Type B pancreatic cell (in vitro differentiated cells): ENCODE measurements at regions not wholly inside any gene's neighbourhood (a gene's known extent, or its start where the extent isn't known, plus 50 kb on each side); places are given as distances from the start of the nearest gene placed in this dataset.

Experiments used
- DNase-seq: peaks from one replicate; pipeline ENCODE4 v3.0.0; 2021; ENCODE audit warnings: mixed read lengths; ENCODE audit not compliant: unreplicated experiment; ENCODE audit errors: extremely low spot score
- H3K27ac Mint-ChIP-seq: 2 replicates; pipeline ENCODE4 v1.8.0; 2021; ENCODE audit warnings: mild to moderate bottlenecking, mixed read lengths
- H3K27me3 Mint-ChIP-seq: 2 replicates; pipeline ENCODE4 v1.8.0; 2021; ENCODE audit warnings: mixed read lengths
- H3K36me3 Mint-ChIP-seq: 2 replicates; pipeline ENCODE4 v1.8.0; 2021; ENCODE audit warnings: mixed read lengths
- H3K4me1 Mint-ChIP-seq: one replicate; pipeline ENCODE4 v1.8.0; 2021; ENCODE audit warnings: mixed read lengths; ENCODE audit not compliant: unreplicated experiment
- H3K4me3 Mint-ChIP-seq: 2 replicates; pipeline ENCODE4 v1.8.0; 2021; ENCODE audit warnings: mild to moderate bottlenecking, mixed read lengths
- H3K9me3 Mint-ChIP-seq: 2 replicates; pipeline ENCODE4 v1.8.0; 2021; ENCODE audit warnings: mixed read lengths
- TF ChIP-seq, protein P1 (sequence below): fragments of 200-600 bp; sonication (generic); conservative IDR thresholded peaks from 2 replicates; pipeline ENCODE4 v1.5.0; 2021; ENCODE audit warnings: antibody characterized with exemption, mild to moderate bottlenecking

DNA sequence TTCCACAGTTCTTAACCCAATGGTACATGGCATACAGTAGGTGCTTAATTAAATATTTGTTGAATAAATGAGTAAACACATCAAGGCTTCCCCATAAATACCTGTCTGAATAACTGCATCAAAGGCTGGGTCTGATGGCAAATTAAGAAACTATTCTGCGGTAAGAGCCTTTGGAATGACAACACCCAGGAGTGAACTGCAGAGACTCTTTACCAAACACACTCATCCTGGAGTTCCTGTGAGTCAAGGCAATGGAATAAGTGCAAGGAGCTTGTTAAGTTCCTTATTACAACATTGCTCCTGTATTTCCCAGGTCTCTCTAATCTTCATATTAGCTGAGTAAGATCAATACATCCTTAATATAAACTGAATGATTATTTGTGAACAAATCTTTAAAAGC lies 119.9 kb upstream of the STT3B start:
- Mint-ChIP-seq H3K4me1 (peaks cover 4% of the 10 kb centered on the region), H3K27ac (no peak overlapping the region), H3K36me3 (no peaks in the 10 kb centered on the region), H3K9me3 (no peaks in the 10 kb centered on the region), H3K4me3 (no peak overlapping the region), H3K27me3 (no peaks in the 10 kb centered on the region)
- TF ChIP-seq, protein P1, sequence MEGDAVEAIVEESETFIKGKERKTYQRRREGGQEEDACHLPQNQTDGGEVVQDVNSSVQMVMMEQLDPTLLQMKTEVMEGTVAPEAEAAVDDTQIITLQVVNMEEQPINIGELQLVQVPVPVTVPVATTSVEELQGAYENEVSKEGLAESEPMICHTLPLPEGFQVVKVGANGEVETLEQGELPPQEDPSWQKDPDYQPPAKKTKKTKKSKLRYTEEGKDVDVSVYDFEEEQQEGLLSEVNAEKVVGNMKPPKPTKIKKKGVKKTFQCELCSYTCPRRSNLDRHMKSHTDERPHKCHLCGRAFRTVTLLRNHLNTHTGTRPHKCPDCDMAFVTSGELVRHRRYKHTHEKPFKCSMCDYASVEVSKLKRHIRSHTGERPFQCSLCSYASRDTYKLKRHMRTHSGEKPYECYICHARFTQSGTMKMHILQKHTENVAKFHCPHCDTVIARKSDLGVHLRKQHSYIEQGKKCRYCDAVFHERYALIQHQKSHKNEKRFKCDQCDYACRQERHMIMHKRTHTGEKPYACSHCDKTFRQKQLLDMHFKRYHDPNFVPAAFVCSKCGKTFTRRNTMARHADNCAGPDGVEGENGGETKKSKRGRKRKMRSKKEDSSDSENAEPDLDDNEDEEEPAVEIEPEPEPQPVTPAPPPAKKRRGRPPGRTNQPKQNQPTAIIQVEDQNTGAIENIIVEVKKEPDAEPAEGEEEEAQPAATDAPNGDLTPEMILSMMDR = no peak
- no peak for DNase-seq

GRCh38 chr3:31413515-31413914 lies 119.2 kb upstream of the STT3B start:
- Mint-ChIP-seq H3K4me1 (peaks cover 4% of the 10 kb centered on the region), H3K27ac (no peak overlapping the region), H3K36me3 (no peaks in the 10 kb centered on the region), H3K9me3 (peaks cover 2% of the 10 kb centered on the region), H3K4me3 (no peak overlapping the region), H3K27me3 (no peaks in the 10 kb centered on the region)
- DNase-seq = no peak
- TF ChIP-seq, protein P1 = no peak

GRCh38 chr3:31416980-31417379 lies 115.7 kb upstream of the STT3B start:
- no peak overlapping the region for H3K27ac Mint-ChIP-seq
- TF ChIP-seq, protein P1 = no peak
- peaks cover 3% of the 10 kb centered on the region for H3K9me3 Mint-ChIP-seq
- H3K36me3 Mint-ChIP-seq = no peaks in the 10 kb centered on the region
- H3K27me3 Mint-ChIP-seq = no peaks in the 10 kb centered on the region
- no peak overlapping the region for H3K4me3 Mint-ChIP-seq
- no peak for DNase-seq
- H3K4me1 Mint-ChIP-seq = peaks cover 4% of the 10 kb centered on the region

DNA sequence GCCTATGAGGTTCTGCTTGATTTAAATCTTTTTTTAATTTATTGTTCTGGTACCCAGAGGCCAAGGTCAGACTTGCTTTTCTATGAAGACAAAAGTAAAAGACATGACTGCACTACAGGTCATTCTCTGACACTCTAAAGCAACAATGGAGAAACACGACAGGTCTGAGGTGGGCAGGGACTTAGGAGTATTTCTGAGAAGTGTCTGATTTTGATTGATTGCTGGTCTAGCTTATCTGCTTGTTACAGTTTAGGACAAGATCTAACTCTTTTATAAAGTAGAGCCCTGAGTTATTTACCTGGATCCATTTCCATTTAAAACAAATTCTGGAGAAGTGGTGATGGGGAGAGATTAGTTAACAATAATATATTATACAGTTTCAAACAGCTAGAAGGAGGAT lies 115.2 kb upstream of the STT3B start:
- DNase-seq = no peak
- Mint-ChIP-seq H3K4me1 (peaks cover 8% of the 10 kb centered on the region), H3K27me3 (no peaks in the 10 kb centered on the region)

GRCh38 chr3:31420311-31420710 lies 112.4 kb upstream of the STT3B start:
- Mint-ChIP-seq H3K9me3 (peaks cover 17% of the 10 kb centered on the region), H3K4me3 (no peak overlapping the region), H3K36me3 (no peaks in the 10 kb centered on the region), H3K27me3 (no peaks in the 10 kb centered on the region), H3K27ac (no peak overlapping the region), H3K4me1 (peaks cover 23% of the 10 kb centered on the region)
- no peak for DNase-seq
- TF ChIP-seq, protein P1 = no peak

More for the DNA sequence above, 115.2 kb upstream of the STT3B start:
- H3K9me3 Mint-ChIP-seq = peaks cover 3% of the 10 kb centered on the region
- H3K4me3 Mint-ChIP-seq = no peak overlapping the region
- H3K27ac Mint-ChIP-seq = no peak overlapping the region
- TF ChIP-seq, protein P1 = no peak
- no peaks in the 10 kb centered on the region for H3K36me3 Mint-ChIP-seq
